ENCODE measurements at regions not wholly inside any gene's neighbourhood (a gene's known extent, or its start where the extent isn't known, plus 50 kb on each side); places are given as distances from the start of the nearest gene placed in this dataset.
A peak's percentile ranks its signal among the peaks of the same experiment; 100 is the strongest.

DNA sequence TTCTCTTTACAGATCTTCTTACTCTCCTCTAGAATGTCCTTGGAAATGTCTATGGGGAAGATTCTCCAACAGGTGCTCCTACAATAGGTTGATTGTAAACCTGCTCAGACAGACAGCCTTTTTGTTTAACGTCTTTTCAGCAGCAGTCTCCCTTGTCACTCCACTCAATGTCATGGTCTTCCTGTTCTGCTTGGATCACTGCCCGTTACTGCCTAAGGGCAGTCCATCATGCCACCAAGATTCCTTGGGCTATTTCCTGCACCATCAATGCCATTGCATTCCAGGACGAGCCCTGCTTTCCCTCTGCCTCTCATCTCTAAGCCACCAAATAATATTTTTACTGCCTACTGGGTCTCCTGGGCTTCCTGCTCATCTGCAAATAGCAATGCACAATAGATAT lies 97.4 kb upstream of the GALNT5 start:
- H3K9me3 Mint-ChIP-seq, result peaks cover 9% of the 10 kb centered on the region
- H3K27ac Mint-ChIP-seq, result no peak overlapping the region
- no peaks in the 10 kb centered on the region for H3K36me3 Mint-ChIP-seq

DNA sequence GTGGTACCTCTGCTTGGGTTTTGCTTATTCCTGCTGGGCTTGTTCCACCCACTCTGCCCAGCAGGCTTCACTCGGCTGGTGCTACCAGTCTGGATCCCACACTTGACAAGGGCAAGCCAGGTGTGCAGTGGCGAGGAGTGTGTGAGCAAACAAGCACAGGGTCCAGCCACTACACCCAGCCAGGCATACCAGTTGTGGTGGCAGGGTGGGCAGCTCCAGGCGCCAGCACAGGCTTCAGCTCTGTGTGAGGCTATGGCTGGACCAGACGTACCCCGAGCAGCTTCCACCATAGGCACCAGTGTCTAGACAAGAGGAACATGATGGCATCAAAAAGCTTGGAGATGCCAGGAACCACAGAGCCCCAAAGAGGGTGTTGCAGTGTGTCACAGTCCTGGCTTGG lies 93.1 kb upstream of the GALNT5 start:
- no peaks in the 10 kb centered on the region for H3K4me1 Mint-ChIP-seq (ENCODE audit: low read depth in 2 of 2)
- peak; percentile 20 to 63 for ATAC-seq
- no peaks in the 10 kb centered on the region for H3K27me3 Mint-ChIP-seq
- H3K4me3 Mint-ChIP-seq, result no peak overlapping the region
- no peaks in the 10 kb centered on the region for H3K36me3 Mint-ChIP-seq
- no peaks in the 10 kb centered on the region for H3K9me3 Mint-ChIP-seq
- no peak for DNase-seq (ENCODE audit: low spot score)
- no peak overlapping the region for H3K27ac Mint-ChIP-seq

More for the DNA sequence above, 97.4 kb upstream of the GALNT5 start:
- DNase-seq (ENCODE audit: low spot score), result no peak
- Mint-ChIP-seq H3K27me3 (no peaks in the 10 kb centered on the region), H3K4me1 (ENCODE audit: low read depth in 2 of 2) (no peaks in the 10 kb centered on the region), H3K4me3 (no peak overlapping the region)
- ATAC-seq, result no peak

DNA sequence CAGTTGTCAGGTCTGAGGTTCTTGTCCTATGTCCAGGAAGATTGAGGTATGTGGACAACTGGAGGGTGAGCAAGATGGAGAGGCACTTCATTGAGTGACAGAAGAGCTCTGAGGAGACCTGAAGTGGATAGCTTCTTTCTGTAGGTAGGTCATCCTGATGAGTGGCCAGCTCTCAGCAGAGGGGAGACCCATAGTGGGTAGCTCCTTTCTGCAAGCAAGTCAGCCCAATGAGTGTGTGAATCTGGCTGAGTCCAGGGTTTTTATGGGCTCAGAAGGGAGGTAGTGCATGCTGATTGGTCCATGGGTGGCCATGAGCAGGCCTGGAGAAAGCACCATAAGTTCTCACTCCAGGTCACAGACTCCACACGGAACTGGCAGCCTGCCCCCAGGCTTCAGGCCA lies 92.6 kb upstream of the GALNT5 start:
- no peak overlapping the region for H3K4me3 Mint-ChIP-seq
- H3K27me3 Mint-ChIP-seq, result peaks cover 0 to 2% of the 10 kb centered on the region in 2 donors
- H3K9me3 Mint-ChIP-seq, result no peaks in the 10 kb centered on the region
- no peaks in the 10 kb centered on the region for H3K4me1 Mint-ChIP-seq (ENCODE audit: low read depth in 2 of 2)
- no peak overlapping the region for H3K27ac Mint-ChIP-seq
- no peak for DNase-seq (ENCODE audit: low spot score)
- no peaks in the 10 kb centered on the region for H3K36me3 Mint-ChIP-seq
- ATAC-seq, result peak in 1 of 2 donors; percentile 20

DNA sequence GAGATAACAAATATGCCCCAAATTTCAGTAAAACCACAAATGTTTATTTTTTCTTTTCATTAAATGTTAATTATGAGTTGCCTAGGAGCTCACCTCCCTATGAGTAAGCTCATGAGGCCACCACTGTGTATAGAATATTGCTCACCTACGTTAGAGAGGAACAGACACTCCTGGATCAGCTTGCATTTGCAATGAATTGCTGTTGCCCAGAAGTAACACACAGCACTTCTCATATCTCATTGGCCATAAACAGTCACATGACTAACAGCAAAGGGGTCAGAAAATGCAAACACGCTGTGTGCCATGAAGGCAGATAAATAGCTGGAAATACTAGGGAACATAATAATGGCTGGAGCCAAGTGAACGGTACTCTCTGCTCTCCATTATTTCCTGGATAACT lies 89.0 kb upstream of the GALNT5 start:
- Mint-ChIP-seq H3K4me3 (no peak overlapping the region), H3K4me1 (ENCODE audit: low read depth in 2 of 2) (no peaks in the 10 kb centered on the region), H3K9me3 (no peaks in the 10 kb centered on the region), H3K36me3 (no peaks in the 10 kb centered on the region), H3K27me3 (peaks cover 1 to 4% of the 10 kb centered on the region in 2 donors), H3K27ac (no peak overlapping the region)
- no peak for ATAC-seq
- no peak for DNase-seq (ENCODE audit: low spot score)

DNA sequence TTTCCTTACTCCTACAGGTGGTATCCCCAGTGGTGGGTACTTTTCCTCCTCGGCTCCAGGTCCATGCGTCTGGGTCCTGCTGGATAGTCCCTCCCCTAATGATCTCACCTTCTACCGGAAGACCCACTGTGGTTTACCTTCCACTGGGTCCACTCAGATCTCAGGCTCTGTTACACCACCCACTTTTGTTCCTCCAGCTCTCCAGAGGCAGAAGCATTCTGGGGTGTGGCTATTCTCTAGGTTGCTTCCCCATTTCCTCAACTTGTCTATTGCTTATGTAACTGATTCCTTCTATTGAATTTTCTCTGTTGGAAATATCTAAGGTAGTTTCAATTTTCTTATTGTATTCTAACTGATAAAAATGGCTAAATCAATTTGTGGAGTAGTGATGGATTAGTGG lies 87.6 kb upstream of the GALNT5 start:
- no peaks in the 10 kb centered on the region for H3K36me3 Mint-ChIP-seq
- no peaks in the 10 kb centered on the region for H3K9me3 Mint-ChIP-seq
- DNase-seq (ENCODE audit: low spot score) (no peak), ATAC-seq (no peak)
- H3K27me3 Mint-ChIP-seq, result peaks cover 4 to 8% of the 10 kb centered on the region in 2 donors
- H3K27ac Mint-ChIP-seq, result no peak overlapping the region
- H3K4me1 Mint-ChIP-seq (ENCODE audit: low read depth in 2 of 2), result no peaks in the 10 kb centered on the region
- H3K4me3 Mint-ChIP-seq, result no peak overlapping the region

DNA sequence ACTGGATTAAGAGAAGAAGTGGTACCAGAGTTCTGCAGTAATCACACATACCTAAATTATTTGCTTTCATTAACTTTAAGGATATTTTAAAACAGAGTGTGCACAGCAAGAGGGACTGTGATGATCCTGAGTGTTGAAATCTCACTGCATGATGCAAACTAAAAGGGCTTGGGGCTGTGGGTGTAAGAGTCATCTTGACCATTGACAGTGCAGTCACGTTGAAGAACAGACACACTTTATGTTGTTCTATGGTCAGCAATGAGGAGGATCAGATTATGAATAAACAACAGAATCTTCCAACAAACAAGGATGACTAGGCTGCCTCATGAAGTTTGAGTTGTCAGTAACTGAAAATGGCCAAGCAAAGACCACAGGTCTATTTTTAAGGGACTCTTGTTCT lies 87.2 kb upstream of the GALNT5 start:
- ATAC-seq (no peak), DNase-seq (ENCODE audit: low spot score) (no peak)
- no peak overlapping the region for H3K4me3 Mint-ChIP-seq
- no peak overlapping the region for H3K27ac Mint-ChIP-seq
- no peaks in the 10 kb centered on the region for H3K4me1 Mint-ChIP-seq (ENCODE audit: low read depth in 2 of 2)
- peaks cover 4 to 8% of the 10 kb centered on the region in 2 donors for H3K27me3 Mint-ChIP-seq
- H3K36me3 Mint-ChIP-seq, result no peaks in the 10 kb centered on the region
- no peaks in the 10 kb centered on the region for H3K9me3 Mint-ChIP-seq

DNA sequence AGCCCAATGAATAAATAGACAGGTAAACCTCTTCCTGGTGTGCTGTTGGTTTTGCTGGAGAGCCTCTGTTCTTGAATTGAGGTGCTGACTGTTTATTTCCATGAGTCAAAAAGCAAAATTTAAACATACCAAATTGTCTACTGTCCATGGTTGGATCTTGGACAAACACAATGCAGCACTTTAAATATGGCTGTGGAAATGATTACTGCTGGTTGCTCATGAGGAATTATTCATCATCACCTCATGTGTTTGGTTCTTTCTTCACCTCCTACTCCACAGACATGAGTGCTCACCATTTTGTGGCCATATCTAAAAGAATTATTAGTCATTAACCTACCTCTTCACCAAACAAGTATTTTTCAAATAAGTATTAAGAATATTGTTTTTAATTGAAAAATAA lies 85.3 kb upstream of the GALNT5 start:
- H3K27ac Mint-ChIP-seq, result no peak overlapping the region
- H3K36me3 Mint-ChIP-seq, result no peaks in the 10 kb centered on the region
- no peak for DNase-seq (ENCODE audit: low spot score)
- no peak overlapping the region for H3K4me3 Mint-ChIP-seq
- H3K27me3 Mint-ChIP-seq, result peaks cover 4 to 8% of the 10 kb centered on the region in 2 donors
- ATAC-seq, result no peak
- no peaks in the 10 kb centered on the region for H3K9me3 Mint-ChIP-seq
- no peaks in the 10 kb centered on the region for H3K4me1 Mint-ChIP-seq (ENCODE audit: low read depth in 2 of 2)

DNA sequence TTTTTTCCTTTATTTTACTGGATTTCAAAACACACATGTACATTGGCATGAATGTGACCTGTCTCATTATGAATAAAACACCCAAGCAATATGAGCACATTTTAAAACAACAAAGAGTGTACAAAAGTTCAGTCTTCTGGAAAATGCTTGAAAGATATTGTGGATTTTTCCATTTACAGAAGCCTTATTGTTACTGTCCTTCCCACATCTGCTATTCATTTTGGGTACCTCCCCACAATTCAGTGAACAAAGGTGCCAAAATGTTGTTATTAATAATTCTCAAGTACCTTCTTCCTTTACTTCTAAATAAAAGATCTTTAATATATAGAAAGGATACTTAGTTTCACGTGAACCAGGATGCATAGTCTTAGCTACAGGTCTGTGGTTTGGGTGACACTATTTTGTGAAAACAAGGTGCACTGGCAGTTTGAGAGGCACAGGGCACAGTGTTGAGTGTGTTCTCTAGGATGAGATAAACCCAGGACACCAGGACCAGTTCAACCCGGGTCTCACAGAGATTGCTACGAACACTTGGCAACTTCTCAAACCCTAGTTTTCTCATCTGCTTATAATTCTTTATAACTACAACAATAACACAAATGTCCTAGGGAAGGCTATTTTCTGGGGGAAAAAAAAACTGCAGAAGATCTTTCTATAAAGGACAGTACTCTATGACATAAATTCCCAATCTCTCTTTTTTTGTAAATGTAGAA lies 84.5 kb upstream of the GALNT5 start:
- Mint-ChIP-seq H3K27ac (no peak overlapping the region), H3K27me3 (peaks cover 4 to 8% of the 10 kb centered on the region in 2 donors), H3K9me3 (no peaks in the 10 kb centered on the region), H3K36me3 (no peaks in the 10 kb centered on the region), H3K4me1 (ENCODE audit: low read depth in 2 of 2) (no peaks in the 10 kb centered on the region), H3K4me3 (no peak overlapping the region)
- DNase-seq (ENCODE audit: low spot score) (no peak), ATAC-seq (no peak)

DNA sequence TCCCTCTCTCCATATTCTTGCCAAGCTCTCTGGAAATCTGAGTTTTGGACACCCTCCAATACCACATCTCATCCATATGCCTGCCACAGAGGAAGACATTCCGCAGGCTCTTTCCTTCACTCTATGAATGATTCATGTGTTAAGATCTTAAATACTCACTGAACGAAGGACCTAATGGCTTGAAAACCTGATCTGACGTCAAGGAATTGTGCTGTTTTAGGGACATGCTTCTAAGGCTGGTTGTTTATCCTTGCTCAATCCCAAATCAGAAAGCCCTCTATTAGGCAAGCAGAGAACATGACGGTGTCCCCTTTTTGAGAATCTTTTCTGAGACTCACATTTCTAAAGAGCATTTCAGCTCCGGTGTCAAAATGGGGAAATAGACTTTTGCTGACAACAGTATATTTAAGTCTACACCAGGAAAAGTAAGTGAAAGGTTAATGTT lies 83.7 kb upstream of the GALNT5 start:
- Mint-ChIP-seq H3K4me1 (ENCODE audit: low read depth in 2 of 2) (no peaks in the 10 kb centered on the region), H3K36me3 (no peaks in the 10 kb centered on the region), H3K27me3 (peaks cover 4 to 8% of the 10 kb centered on the region in 2 donors), H3K4me3 (no peak overlapping the region), H3K27ac (no peak overlapping the region), H3K9me3 (no peaks in the 10 kb centered on the region)
- ATAC-seq, result no peak
- no peak for DNase-seq (ENCODE audit: low spot score)

DNA sequence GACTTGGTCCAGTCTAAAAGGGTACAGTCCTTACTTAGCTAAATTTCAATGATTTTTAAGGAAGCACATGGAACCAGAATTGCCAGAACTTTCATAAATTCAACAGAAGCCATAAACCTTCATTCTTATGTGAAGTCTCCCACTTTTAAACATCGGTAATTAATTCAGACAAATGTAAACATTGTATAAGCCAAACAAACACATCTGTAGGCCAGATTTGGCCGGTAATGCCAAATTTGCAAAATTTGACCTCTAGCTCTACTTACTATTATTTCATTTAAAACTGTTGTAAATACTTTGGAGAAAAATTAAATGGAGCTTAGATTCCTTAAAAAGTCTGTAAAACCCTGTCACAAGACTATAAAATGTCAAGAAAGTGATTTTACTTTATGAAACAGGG lies 83.2 kb upstream of the GALNT5 start:
- ATAC-seq, result no peak
- Mint-ChIP-seq H3K4me1 (ENCODE audit: low read depth in 2 of 2) (no peaks in the 10 kb centered on the region), H3K36me3 (no peaks in the 10 kb centered on the region), H3K4me3 (no peak overlapping the region), H3K27ac (no peak overlapping the region), H3K27me3 (peaks cover 4 to 8% of the 10 kb centered on the region in 2 donors), H3K9me3 (no peaks in the 10 kb centered on the region)
- no peak for DNase-seq (ENCODE audit: low spot score)

DNA sequence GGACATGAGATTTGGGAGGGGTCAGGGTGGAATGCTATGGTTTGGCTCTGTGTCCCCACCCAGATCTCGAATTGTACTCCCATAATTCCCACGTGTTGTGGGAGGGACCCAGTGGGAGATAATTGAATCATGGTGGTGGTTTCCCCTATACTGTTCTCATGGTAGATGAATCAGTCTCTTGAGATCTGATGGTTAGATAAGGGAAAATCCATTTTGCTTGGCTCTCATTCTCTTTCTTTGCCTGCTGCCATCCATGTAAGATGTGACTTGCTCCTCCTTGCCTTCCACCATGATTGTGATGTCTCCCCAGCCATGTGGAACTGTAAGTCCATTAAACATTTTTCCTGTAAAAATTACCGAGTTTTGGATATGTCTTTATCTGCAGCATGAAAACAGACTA lies 80.9 kb upstream of the GALNT5 start:
- H3K36me3 Mint-ChIP-seq, result no peaks in the 10 kb centered on the region
- H3K27me3 Mint-ChIP-seq, result peaks cover 0 to 8% of the 10 kb centered on the region in 2 donors
- no peak overlapping the region for H3K27ac Mint-ChIP-seq
- no peaks in the 10 kb centered on the region for H3K9me3 Mint-ChIP-seq
- no peak overlapping the region for H3K4me3 Mint-ChIP-seq
- H3K4me1 Mint-ChIP-seq (ENCODE audit: low read depth in 2 of 2), result no peaks in the 10 kb centered on the region
- no peak for ATAC-seq
- no peak for DNase-seq (ENCODE audit: low spot score)

DNA sequence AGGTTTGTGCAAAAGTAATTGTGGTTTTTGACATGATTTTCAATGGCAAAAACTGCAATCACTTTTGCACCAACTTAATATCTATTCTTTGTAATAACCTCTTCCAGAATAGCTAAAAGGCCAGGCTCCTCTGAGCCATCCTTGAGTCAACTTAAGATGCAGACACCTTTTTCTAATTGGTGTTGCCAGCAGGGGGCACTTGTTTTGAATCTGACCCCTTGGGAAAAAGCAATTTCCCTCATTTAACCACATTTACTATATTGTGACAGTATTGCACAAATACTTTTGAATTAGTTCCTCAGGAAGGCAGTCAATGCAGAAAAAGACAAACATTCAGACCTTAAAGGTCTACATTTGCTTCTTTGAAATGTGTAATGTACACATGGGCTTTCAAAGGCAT lies 78.6 kb upstream of the GALNT5 start:
- DNase-seq (ENCODE audit: low spot score) (no peak), ATAC-seq (no peak)
- H3K36me3 Mint-ChIP-seq, result no peaks in the 10 kb centered on the region
- H3K4me3 Mint-ChIP-seq, result no peak overlapping the region
- H3K27ac Mint-ChIP-seq, result no peak overlapping the region
- H3K9me3 Mint-ChIP-seq, result no peaks in the 10 kb centered on the region
- peaks cover 0 to 7% of the 10 kb centered on the region in 2 donors for H3K4me1 Mint-ChIP-seq (ENCODE audit: low read depth in 2 of 2)
- peaks cover 0 to 3% of the 10 kb centered on the region in 2 donors for H3K27me3 Mint-ChIP-seq

DNA sequence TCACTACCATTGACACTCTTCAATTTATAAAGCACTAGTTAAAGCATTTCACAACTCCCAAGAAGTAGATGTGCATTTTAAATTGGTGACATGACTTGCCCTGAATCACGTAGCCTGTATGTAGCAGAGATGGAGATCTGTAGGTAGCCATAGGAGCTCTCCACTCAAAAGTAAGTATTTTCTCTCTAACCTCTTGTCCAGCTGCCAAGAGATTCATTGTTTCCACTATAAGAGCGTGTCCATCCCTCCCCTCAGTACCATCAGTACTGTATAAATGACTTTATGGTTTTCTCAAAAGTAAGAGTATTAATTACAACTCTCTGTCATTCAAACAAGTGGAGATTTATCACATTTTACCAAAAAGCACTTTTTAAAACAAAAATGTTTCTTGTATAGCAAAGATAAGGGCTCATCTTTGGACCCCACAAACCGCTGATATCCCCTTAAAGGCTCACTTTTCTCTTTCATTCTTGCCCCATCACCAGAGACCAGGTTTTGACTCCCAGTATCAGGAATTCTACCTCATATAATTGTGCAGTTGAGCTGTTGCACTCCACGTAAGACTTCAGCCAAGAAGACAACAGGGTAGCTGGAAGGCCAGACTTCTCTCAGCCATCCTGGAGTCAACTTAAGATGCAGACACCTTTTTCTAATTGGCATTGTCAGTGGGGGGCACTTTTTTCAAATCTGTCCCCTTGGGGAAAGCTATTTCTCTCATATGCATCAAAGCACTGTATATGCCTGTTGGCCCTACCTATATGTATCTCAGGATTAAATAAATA lies 78.0 kb upstream of the GALNT5 start:
- DNase-seq (ENCODE audit: low spot score) (no peak), ATAC-seq (no peak)
- no peak overlapping the region for H3K4me3 Mint-ChIP-seq
- H3K9me3 Mint-ChIP-seq, result peaks cover 3% of the 10 kb centered on the region
- no peaks in the 10 kb centered on the region for H3K36me3 Mint-ChIP-seq
- peaks cover 4 to 5% of the 10 kb centered on the region in 2 donors for H3K27me3 Mint-ChIP-seq
- H3K4me1 Mint-ChIP-seq (ENCODE audit: low read depth in 2 of 2), result peaks cover 3 to 7% of the 10 kb centered on the region in 2 donors
- H3K27ac Mint-ChIP-seq, result no peak overlapping the region

DNA sequence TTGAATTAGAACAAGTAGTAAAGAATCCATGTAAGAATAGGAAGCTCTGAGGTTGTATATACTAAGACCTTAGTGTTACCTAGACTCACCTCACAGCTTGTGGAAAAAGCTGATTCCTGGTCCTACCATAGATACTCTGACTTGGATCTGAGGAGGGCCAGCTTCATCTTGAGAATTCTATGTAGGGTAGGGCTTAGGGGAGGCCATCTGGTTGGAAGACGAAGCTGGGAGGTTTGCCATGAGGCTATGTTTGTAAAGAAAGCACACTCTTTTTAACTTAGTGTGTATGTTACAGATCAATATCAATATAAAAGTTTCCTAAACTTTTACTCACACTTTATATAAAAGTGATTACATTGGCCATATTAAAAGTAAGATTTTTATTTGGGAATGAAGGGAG lies 77.1 kb upstream of the GALNT5 start:
- Mint-ChIP-seq H3K4me3 (no peak overlapping the region), H3K4me1 (ENCODE audit: low read depth in 2 of 2) (peaks cover 4 to 7% of the 10 kb centered on the region in 2 donors), H3K36me3 (no peaks in the 10 kb centered on the region), H3K9me3 (peaks cover 4% of the 10 kb centered on the region), H3K27me3 (peaks cover 4 to 8% of the 10 kb centered on the region in 2 donors), H3K27ac (no peak overlapping the region)
- ATAC-seq, result peak in 1 of 2 donors; percentile 28
- DNase-seq (ENCODE audit: low spot score), result no peak
